RWPE2 (cell line): ENCODE measurements at regions not wholly inside any gene's neighbourhood (a gene's known extent, or its start where the extent isn't known, plus 50 kb on each side); places are given as distances from the start of the nearest gene placed in this dataset.

Experiments used
- ATAC-seq: fragments of 200-7000 bp; cut with Tn5 transposase; 3 replicates; pipeline ENCODE4 v1.9.1; 2021; ENCODE audit warnings: low read depth
- DNase-seq: peaks from one replicate; pipeline ENCODE4 v3.0.0-alpha.2; 2020; ENCODE audit warnings: low spot score
- H3K27ac ChIP-seq: fragments of 450-650 bp; 2 replicates; pipeline ENCODE4 v1.5.1; 2017; ENCODE audit warnings: mild to moderate bottlenecking; ENCODE audit not compliant: poor library complexity, severe bottlenecking
- H3K27me3 ChIP-seq: fragments of 250-450 bp; sonication (Bioruptor Pico); 2 replicates; pipeline ENCODE4 v1.5.1; 2021; ENCODE audit warnings: mild to moderate bottlenecking, moderate library complexity; ENCODE audit not compliant: insufficient read depth, poor library complexity, severe bottlenecking
- H3K36me3 ChIP-seq: fragments of 250-450 bp; sonication (Bioruptor Pico); 2 replicates; pipeline ENCODE4 v1.5.1; 2020; ENCODE audit warnings: low read depth, mild to moderate bottlenecking, moderate library complexity
- H3K4me1 ChIP-seq: fragments of 250-450 bp; sonication (Bioruptor Pico); 2 replicates; pipeline ENCODE4 v1.5.1; 2021; ENCODE audit warnings: mild to moderate bottlenecking, moderate library complexity; ENCODE audit not compliant: insufficient read depth, poor library complexity, severe bottlenecking
- H3K4me3 ChIP-seq: fragments of 250-450 bp; sonication (Bioruptor Pico); 2 replicates; pipeline ENCODE4 v1.5.1; 2021; ENCODE audit warnings: mild to moderate bottlenecking, moderate library complexity; ENCODE audit not compliant: severe bottlenecking
- H3K9me3 ChIP-seq: fragments of 250-450 bp; sonication (Bioruptor Pico); 2 replicates; pipeline ENCODE4 v1.5.1; 2021; ENCODE audit warnings: mild to moderate bottlenecking, moderate library complexity; ENCODE audit not compliant: severe bottlenecking
- CTCF ChIP-seq: fragments of 450-650 bp; IDR thresholded peaks from one replicate; pipeline ENCODE4 v1.5.1; 2017; ENCODE audit warnings: mild to moderate bottlenecking, moderate library complexity; ENCODE audit not compliant: poor library complexity, severe bottlenecking

GRCh38 chr2:144048631-144049060 is 471.3 kb downstream of the ZEB2 start:
- TF ChIP-seq CTCF, result no peak
- no peaks in the 10 kb centered on the region for H3K27me3 ChIP-seq
- no peaks in the 10 kb centered on the region for H3K36me3 ChIP-seq
- H3K4me1 ChIP-seq, result no peaks in the 10 kb centered on the region
- ATAC-seq (no peak), DNase-seq (no peak)
- no peak overlapping the region for H3K4me3 ChIP-seq
- no peaks in the 10 kb centered on the region for H3K9me3 ChIP-seq
- no peak overlapping the region for H3K27ac ChIP-seq

- ATAC-seq, result no peak
- H3K36me3 ChIP-seq, result no peaks in the 10 kb centered on the region
- H3K27me3 ChIP-seq, result no peaks in the 10 kb centered on the region
- no peak for DNase-seq
- no peaks in the 10 kb centered on the region for H3K9me3 ChIP-seq
- TF ChIP-seq CTCF, result no peak
- no peak overlapping the region for H3K4me3 ChIP-seq
- no peaks in the 10 kb centered on the region for H3K4me1 ChIP-seq
- no peak overlapping the region for H3K27ac ChIP-seq
These were observed 477.2 kb downstream of the ZEB2 start for GRCh38 chr2:144042751-144043150.

GRCh38 chr2:144041612-144042011 is 478.3 kb downstream of the ZEB2 start:
- ATAC-seq (no peak), DNase-seq (no peak)
- no peaks in the 10 kb centered on the region for H3K9me3 ChIP-seq
- no peaks in the 10 kb centered on the region for H3K4me1 ChIP-seq
- no peak overlapping the region for H3K27ac ChIP-seq
- no peak for TF ChIP-seq CTCF
- H3K27me3 ChIP-seq, result no peaks in the 10 kb centered on the region
- H3K4me3 ChIP-seq, result no peak overlapping the region
- no peaks in the 10 kb centered on the region for H3K36me3 ChIP-seq

- Histone ChIP-seq H3K4me1 (no peaks in the 10 kb centered on the region), H3K27ac (no peak overlapping the region), H3K27me3 (no peaks in the 10 kb centered on the region), H3K4me3 (no peak overlapping the region), H3K9me3 (no peaks in the 10 kb centered on the region), H3K36me3 (no peaks in the 10 kb centered on the region)
- no peak for DNase-seq
- TF ChIP-seq CTCF, result no peak
- ATAC-seq, result no peak
These were observed 479.1 kb downstream of the ZEB2 start for GRCh38 chr2:144040834-144041233.

- TF ChIP-seq CTCF, result no peak
- no peaks in the 10 kb centered on the region for H3K27me3 ChIP-seq
- H3K27ac ChIP-seq, result no peak overlapping the region
- ATAC-seq, result no peak
- DNase-seq, result no peak
- no peaks in the 10 kb centered on the region for H3K9me3 ChIP-seq
- no peak overlapping the region for H3K4me3 ChIP-seq
- H3K4me1 ChIP-seq, result no peaks in the 10 kb centered on the region
- no peaks in the 10 kb centered on the region for H3K36me3 ChIP-seq
These were observed 487.4 kb downstream of the ZEB2 start for GRCh38 chr2:144032566-144032965.
